Adrenal gland (tissue), 9 donors: ENCODE measurements at regions not wholly inside any gene's neighbourhood (a gene's known extent, or its start where the extent isn't known, plus 50 kb on each side); places are given as distances from the start of the nearest gene placed in this dataset.

Experiments used
- DNase-seq, 7 donors: peaks; one replicate each; pipeline ENCODE4 v3.0.0-alpha.2; 2019 to 2020
- H3K27ac ChIP-seq, 5 donors: fragments of 200-600 bp; sonication (generic) in 4 of 5; 1 replicate in 3 of 5; 2 replicates in 2 of 5; pipeline versions ENCODE4 v1.5.1 to v1.8.0; 2016 to 2020; ENCODE audit warnings: mild to moderate bottlenecking in 1 of 5
- H3K27me3 ChIP-seq: fragments of 200-600 bp; 2 replicates; pipeline ENCODE4 v1.8.0; 2021
- H3K36me3 ChIP-seq, 2 donors: fragments of 200-600 bp; replicated peaks in 1 of 2; 1 replicate in 1 of 2; 2 replicates in 1 of 2; pipeline versions ENCODE4 v1.5.1 to v1.8.0; 2018 to 2022
- H3K4me1 ChIP-seq, 2 donors: fragments of 200-600 bp; replicated peaks in 1 of 2; 1 replicate in 1 of 2; 2 replicates in 1 of 2; pipeline versions ENCODE4 v1.5.1 to v1.8.0; 2018 to 2021
- H3K4me3 ChIP-seq, 4 donors: fragments of 200-600 bp; sonication (generic) in 3 of 4; one replicate each; pipeline ENCODE4 v1.5.1; 2016 to 2018
- H3K9me3 ChIP-seq, 3 donors: fragments of 200-600 bp; sonication (generic) in 1 of 3; replicated peaks in 1 of 3; 1 replicate in 2 of 3; 2 replicates in 1 of 3; pipeline versions ENCODE4 v1.5.1 to v1.8.0; 2016 to 2021
- CTCF ChIP-seq, 6 experiments: fragments of 450-650 bp in 4 of 6; fragments of 200-600 bp in 2 of 6; sonication (generic) in 1 of 6; IDR thresholded peaks; 1 replicate in 5 of 6; 2 replicates in 1 of 6; pipeline versions ENCODE4 v1.5.1 to v1.8.0; 2016 to 2021; ENCODE audit warnings: antibody characterized with exemption in 6 of 6, mild to moderate bottlenecking in 2 of 6, moderate library complexity in 1 of 6
- POLR2A ChIP-seq, 2 donors: fragments of 450-650 bp; IDR thresholded peaks; one replicate each; pipeline ENCODE4 v1.6.1; 2017; ENCODE audit warnings: antibody characterized with exemption in 2 of 2, mild to moderate bottlenecking in 2 of 2, moderate library complexity in 1 of 2
- WGBS, 4 donors: extraction: QIAGEN DNeasy Blood & Tissue Kit in 2 of 4; methylation state at CpG; one replicate each; pipeline versions ENCODE4 v1.1.5 to v1.1.7; 2013 to 2017; 5-methylcytosine and 5-hydroxymethylcytosine counted together
- intact Hi-C, 2 donors: fragments of 100-400 bp; cut with DNase I; formaldehyde crosslinking; loops; one replicate each; pipeline versions ENCODE4 v1.14.1 to v1.15.0; 2022 to 2023
- donor health status: healthy with polysubstance abuse.
- donor health status: Bipolar disorder and iron deficiency.
- donor health status: DM: yes; HTN: yes; CAD: no.
- donor health status: DM: no; HTN: no; CAD: no.
- donor health status: DM: no; HTN: no; CAD: no.

GRCh38 chr4:3655963-3656362, 110.2 kb upstream of the ADRA2C start:
- Histone ChIP-seq H3K9me3 (no peaks in the 10 kb centered on the region), H3K4me1 (no peaks in the 10 kb centered on the region), H3K27ac (no peak overlapping the region), H3K27me3 (peaks cover 12% of the 10 kb centered on the region), H3K36me3 (no peaks in the 10 kb centered on the region), H3K4me3 (no peak overlapping the region)
- WGBS, 4 donors, result 44 to 61% (median 51%) methylated on average over 8 of the region's 8 CpGs
- DNase-seq, result no peak
- no peak for TF ChIP-seq POLR2A (IDR thresholded peaks at IDR 0.05)
- TF ChIP-seq CTCF (IDR thresholded peaks at IDR 0.05), result no peak
- intact Hi-C loops, result no loop called here

- Histone ChIP-seq H3K27me3 (peaks cover 17% of the 10 kb centered on the region), H3K4me1 (no peaks in the 10 kb centered on the region), H3K36me3 (no peaks in the 10 kb centered on the region), H3K9me3 (no peaks in the 10 kb centered on the region), H3K4me3 (no peak overlapping the region), H3K27ac (no peak overlapping the region)
- WGBS, 4 donors, result 50 to 69% (median 59%) methylated on average over 7 to 9 of the region's 9 CpGs
- intact Hi-C loops, result no loop called here
- no peak for DNase-seq
- TF ChIP-seq POLR2A (IDR thresholded peaks at IDR 0.05), result no peak
- TF ChIP-seq CTCF (IDR thresholded peaks at IDR 0.05), result no peak
Measured at GRCh38 chr4:3655485-3655884, 110.7 kb upstream of the ADRA2C start.

- WGBS, 4 donors, result 79 to 84% (median 83%) methylated on average over 20 to 30 of the region's 30 CpGs
- DNase-seq, result no peak
- intact Hi-C loops, result no loop called here
- H3K4me3 ChIP-seq, result no peak overlapping the region
- H3K36me3 ChIP-seq, result no peaks in the 10 kb centered on the region
- TF ChIP-seq POLR2A (IDR thresholded peaks at IDR 0.05) (no peak), CTCF (IDR thresholded peaks at IDR 0.05) (no peak)
- no peaks in the 10 kb centered on the region for H3K4me1 ChIP-seq
- no peaks in the 10 kb centered on the region for H3K9me3 ChIP-seq
- H3K27ac ChIP-seq, result no peak overlapping the region
- peaks cover 20% of the 10 kb centered on the region for H3K27me3 ChIP-seq
Measured at GRCh38 chr4:3654036-3654807, 112.0 kb upstream of the ADRA2C start.

GRCh38 chr4:3652586-3652985, 113.6 kb upstream of the ADRA2C start:
- WGBS, 4 donors, result 78 to 92% (median 87%) methylated on average over 10 to 14 of the region's 14 CpGs
- TF ChIP-seq CTCF (IDR thresholded peaks at IDR 0.05) (no peak), POLR2A (IDR thresholded peaks at IDR 0.05) (no peak)
- H3K4me3 ChIP-seq, result no peak overlapping the region
- H3K36me3 ChIP-seq, result no peaks in the 10 kb centered on the region
- no peak for DNase-seq
- H3K9me3 ChIP-seq, result no peaks in the 10 kb centered on the region
- no peak overlapping the region for H3K27ac ChIP-seq
- intact Hi-C loops, result no loop called here
- peaks cover 20% of the 10 kb centered on the region for H3K27me3 ChIP-seq
- H3K4me1 ChIP-seq, result no peaks in the 10 kb centered on the region
